ENCODE measurements at regions not wholly inside any gene's neighbourhood (a gene's known extent, or its start where the extent isn't known, plus 50 kb on each side); places are given as distances from the start of the nearest gene placed in this dataset.

DNA sequence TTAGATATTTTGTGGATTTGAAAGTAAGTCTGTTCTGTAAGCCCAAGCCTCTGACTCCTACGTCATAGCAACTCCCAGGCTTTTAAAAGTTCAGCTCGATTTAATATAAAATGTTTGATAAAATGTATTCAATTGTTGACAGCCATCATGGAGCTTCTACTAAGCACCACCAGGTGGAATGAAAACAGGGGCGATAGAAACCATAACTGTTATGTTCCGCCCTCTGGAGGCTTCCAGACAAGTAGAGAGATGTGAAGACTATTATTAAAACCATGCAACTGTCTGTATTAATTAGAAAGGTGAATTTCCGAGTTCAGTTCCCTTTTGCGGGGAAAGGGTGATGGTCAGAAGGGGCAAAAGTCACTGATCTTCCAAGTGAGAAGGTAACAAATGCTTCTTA, 292.2 kb downstream of the NR2F2 start:
- CTCF ChIA-PET (ENCODE audit: low intra/inter-chr PET ratio) = no interaction called here
- H3K27me3 ChIP-seq (ENCODE audit: control insufficient read depth in 2 of 2, insufficient read depth in 2 of 2, low read length in 2 of 2) = peaks cover 2 to 3% of the 10 kb centered on the region in 2 experiments; a peak in 1 of 5 replicates
- H3K9ac ChIP-seq (ENCODE audit: insufficient read depth in 1 of 2, low read depth in 2 of 2, low read length in 2 of 2) = no peak overlapping the region
- WGBS (ENCODE audit: insufficient coverage, low coverage, missing lambda C conversion rate) = 2% methylated on average over 6 of the region's 6 CpGs
- peak; percentile 55; the same call in 1 of the 3 replicates for ATAC-seq
- no peak overlapping the region for H3K27ac ChIP-seq (ENCODE audit: extremely low read depth, low read depth, low read length)
- no peak overlapping the region for H2AFZ ChIP-seq (ENCODE audit: low read depth, low read length)
- FAIRE-seq = no peak
- intact Hi-C loops (cut with micrococcal nuclease) = no loop called here
- H3K4me1 ChIP-seq (replicated peaks in 1 of 2; ENCODE audit: control insufficient read depth in 2 of 2, insufficient read depth in 2 of 2, low read length in 2 of 2) = no peaks in the 10 kb centered on the region
- H3K79me2 ChIP-seq (ENCODE audit: control insufficient read depth, insufficient read depth, low read length) = no peaks in the 10 kb centered on the region
- no peaks in the 10 kb centered on the region for H4K20me1 ChIP-seq (replicated peaks; ENCODE audit: control insufficient read depth, insufficient read depth, low read length)
- H3K4me3 ChIP-seq = no peak overlapping the region
- no peaks in the 10 kb centered on the region for H3K36me3 ChIP-seq (ENCODE audit: control insufficient read depth, insufficient read depth, low read length)
- no TSS peak for BruUV-seq (replicated peaks)
- in situ Hi-C loops (cut with MboI) = no loop called here
- DNase-seq (ENCODE audit: extremely low read depth in 1 of 4, low spot score in 3 of 4) = no peak
- POLR2A ChIA-PET = no interaction called here
- H3K9me1 ChIP-seq (ENCODE audit: control insufficient read depth, insufficient read depth, low read length) = no peaks in the 10 kb centered on the region
- H3K9me3 ChIP-seq (replicated peaks; ENCODE audit: control insufficient read depth, insufficient read depth, low read depth, low read length) = no peaks in the 10 kb centered on the region
- H3K4me2 ChIP-seq (ENCODE audit: insufficient read depth, low read length) = no peak overlapping the region
- no peak for TF ChIP-seq KAT8 (IDR thresholded peaks at IDR 0.05; ENCODE audit: low read depth)
- peak in 2 of 3 experiments; percentile 31 to 80; a peak in 3 of 6 replicates for TF ChIP-seq CTCF (IDR thresholded peaks at IDR 0.05 in 2 of 3, conservative IDR thresholded peaks at IDR 0.05 in 1 of 3; ENCODE audit: insufficient read depth in 2 of 3, low read depth in 1 of 3, low read length in 3 of 3)
- no peak for TF ChIP-seq ZNF512 (tag; IDR thresholded peaks at IDR 0.05)
- no peak for TF ChIP-seq CREB3L1 (IDR thresholded peaks at IDR 0.05; ENCODE audit: borderline replicate concordance, low read depth)
- no peak for TF ChIP-seq TAF7 (tag; IDR thresholded peaks at IDR 0.05)
- no peak for TF ChIP-seq HDAC2 (IDR thresholded peaks at IDR 0.05)
- no peak for TF ChIP-seq ZBTB49 (CRISPR knock-in tag; IDR thresholded peaks at IDR 0.05; ENCODE audit: borderline replicate concordance)
- TF ChIP-seq ELF2 (CRISPR knock-in tag; IDR thresholded peaks at IDR 0.05) = no peak
- no peak for TF ChIP-seq SAFB (IDR thresholded peaks at IDR 0.05; ENCODE audit: borderline replicate concordance, low read depth, low read length)
- no peak for TF ChIP-seq HNRNPH1 (optimal IDR thresholded peaks at IDR 0.05; ENCODE audit: low read depth, low read length)
- peak in 1 of 2 experiments; percentile 19; a peak in 1 of 4 replicates for TF ChIP-seq RAD21 (CRISPR knock-in tag; conservative IDR thresholded peaks at IDR 0.05 in 1 of 2, IDR thresholded peaks at IDR 0.05 in 1 of 2)
- no peak for TF ChIP-seq THRAP3 (IDR thresholded peaks at IDR 0.05; ENCODE audit: borderline replicate concordance)
- TF ChIP-seq, protein P1, sequence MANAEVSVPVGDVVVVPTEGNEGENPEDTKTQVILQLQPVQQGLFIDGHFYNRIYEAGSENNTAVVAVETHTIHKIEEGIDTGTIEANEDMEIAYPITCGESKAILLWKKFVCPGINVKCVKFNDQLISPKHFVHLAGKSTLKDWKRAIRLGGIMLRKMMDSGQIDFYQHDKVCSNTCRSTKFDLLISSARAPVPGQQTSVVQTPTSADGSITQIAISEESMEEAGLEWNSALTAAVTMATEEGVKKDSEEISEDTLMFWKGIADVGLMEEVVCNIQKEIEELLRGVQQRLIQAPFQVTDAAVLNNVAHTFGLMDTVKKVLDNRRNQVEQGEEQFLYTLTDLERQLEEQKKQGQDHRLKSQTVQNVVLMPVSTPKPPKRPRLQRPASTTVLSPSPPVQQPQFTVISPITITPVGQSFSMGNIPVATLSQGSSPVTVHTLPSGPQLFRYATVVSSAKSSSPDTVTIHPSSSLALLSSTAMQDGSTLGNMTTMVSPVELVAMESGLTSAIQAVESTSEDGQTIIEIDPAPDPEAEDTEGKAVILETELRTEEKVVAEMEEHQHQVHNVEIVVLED (CRISPR knock-in tag; IDR thresholded peaks at IDR 0.05) = no peak

Measured in K562 (cell line).